ENCODE measurements at regions not wholly inside any gene's neighbourhood (a gene's known extent, or its start where the extent isn't known, plus 50 kb on each side); places are given as distances from the start of the nearest gene placed in this dataset.

GRCh38 chr20:51137461-51137860 lies 114.6 kb upstream of the KCNG1 start:
- Histone ChIP-seq H3F3A (ENCODE audit: control insufficient read depth, insufficient read depth) (no peaks in the 10 kb centered on the region), H3K9me3 (ENCODE audit: control insufficient read depth, insufficient read depth, low read length) (no peaks in the 10 kb centered on the region), H4K20me1 (ENCODE audit: control insufficient read depth, insufficient read depth, low read depth, low read length) (no peaks in the 10 kb centered on the region), H3K27ac (ENCODE audit: low read depth, low read length) (no peak overlapping the region), H3K36me3 (ENCODE audit: control insufficient read depth, low read length) (no peaks in the 10 kb centered on the region), H3K4me3 (ENCODE audit: low read length) (no peak overlapping the region), H3K79me2 (ENCODE audit: control insufficient read depth, low read length) (no peaks in the 10 kb centered on the region), H3K9me2 (replicated peaks; ENCODE audit: control insufficient read depth, low read length) (no peaks in the 10 kb centered on the region), H3K4me2 (ENCODE audit: low read length) (no peak overlapping the region), H3K27me3 (ENCODE audit: control insufficient read depth, low read length) (no peaks in the 10 kb centered on the region), H3K4me1 (ENCODE audit: control insufficient read depth, low read length) (peaks cover 13% of the 10 kb centered on the region)
- TF ChIP-seq CTCF (IDR thresholded peaks at IDR 0.05; ENCODE audit: low read depth, low read length, poor library complexity, severe bottlenecking), result no peak
- no peak for TF ChIP-seq EZH2phosphoT487 (IDR thresholded peaks at IDR 0.05; ENCODE audit: borderline replicate concordance, low read length)

GRCh38 chr20:51135926-51136715 lies 113.2 kb upstream of the KCNG1 start:
- Histone ChIP-seq H3K9me3 (ENCODE audit: control insufficient read depth, insufficient read depth, low read length) (no peaks in the 10 kb centered on the region), H3K27ac (ENCODE audit: low read depth, low read length) (no peak overlapping the region), H3K4me2 (ENCODE audit: low read length) (no peak overlapping the region), H3K79me2 (ENCODE audit: control insufficient read depth, low read length) (no peaks in the 10 kb centered on the region), H3K27me3 (ENCODE audit: control insufficient read depth, low read length) (no peaks in the 10 kb centered on the region), H3K9me2 (replicated peaks; ENCODE audit: control insufficient read depth, low read length) (no peaks in the 10 kb centered on the region), H4K20me1 (ENCODE audit: control insufficient read depth, insufficient read depth, low read depth, low read length) (no peaks in the 10 kb centered on the region), H3F3A (ENCODE audit: control insufficient read depth, insufficient read depth) (no peaks in the 10 kb centered on the region), H3K4me1 (ENCODE audit: control insufficient read depth, low read length) (peaks cover 20% of the 10 kb centered on the region), H3K4me3 (ENCODE audit: low read length) (no peak overlapping the region), H3K36me3 (ENCODE audit: control insufficient read depth, low read length) (no peaks in the 10 kb centered on the region)
- TF ChIP-seq CTCF (IDR thresholded peaks at IDR 0.05; ENCODE audit: low read depth, low read length, poor library complexity, severe bottlenecking) (no peak), EZH2phosphoT487 (IDR thresholded peaks at IDR 0.05; ENCODE audit: borderline replicate concordance, low read length) (no peak)

GRCh38 chr20:51134405-51134804 lies 111.5 kb upstream of the KCNG1 start:
- no peak for TF ChIP-seq CTCF (IDR thresholded peaks at IDR 0.05; ENCODE audit: low read depth, low read length, poor library complexity, severe bottlenecking)
- H3K9me2 ChIP-seq (replicated peaks; ENCODE audit: control insufficient read depth, low read length), result no peaks in the 10 kb centered on the region
- H3K9me3 ChIP-seq (ENCODE audit: control insufficient read depth, insufficient read depth, low read length), result no peaks in the 10 kb centered on the region
- H3F3A ChIP-seq (ENCODE audit: control insufficient read depth, insufficient read depth), result no peaks in the 10 kb centered on the region
- no peaks in the 10 kb centered on the region for H3K27me3 ChIP-seq (ENCODE audit: control insufficient read depth, low read length)
- H3K36me3 ChIP-seq (ENCODE audit: control insufficient read depth, low read length), result no peaks in the 10 kb centered on the region
- H4K20me1 ChIP-seq (ENCODE audit: control insufficient read depth, insufficient read depth, low read depth, low read length), result no peaks in the 10 kb centered on the region
- H3K4me1 ChIP-seq (ENCODE audit: control insufficient read depth, low read length), result peaks cover 29% of the 10 kb centered on the region
- no peaks in the 10 kb centered on the region for H3K79me2 ChIP-seq (ENCODE audit: control insufficient read depth, low read length)
- no peak overlapping the region for H3K27ac ChIP-seq (ENCODE audit: low read depth, low read length)
- H3K4me2 ChIP-seq (ENCODE audit: low read length), result no peak overlapping the region
- no peak overlapping the region for H3K4me3 ChIP-seq (ENCODE audit: low read length)

Measured in DOHH2 (cell line).